ENCODE measurements at regions not wholly inside any gene's neighbourhood (a gene's known extent, or its start where the extent isn't known, plus 50 kb on each side); places are given as distances from the start of the nearest gene placed in this dataset.
A peak's percentile ranks its signal among the peaks of the same experiment; 100 is the strongest.
"Not testable (repeated sequence)": the region's sequence is repeated elsewhere in the genome, so short reads cannot be mapped to it uniquely, and the experiment has no call there.

GRCh38 chr1:2851918-2852317 is 50.4 kb upstream of the TTC34 start:
- not testable (repeated sequence) for H3K4me3 Mint-ChIP-seq; H3K27ac ChIP-seq (ENCODE audit: insufficient read depth, low read length, poor library complexity, severe bottlenecking); H3K4me1 ChIP-seq (ENCODE audit: control insufficient read depth, insufficient read depth, low read length, poor library complexity, severe bottlenecking); H3K36me3 ChIP-seq (ENCODE audit: control insufficient read depth, insufficient read depth, low read length); H3K9me3 ChIP-seq (ENCODE audit: control insufficient read depth in 2 of 2, low read length in 2 of 2); H3K36me3 Mint-ChIP-seq; H3K4me3 ChIP-seq (ENCODE audit: low read depth, low read length); DNase-seq; H3K27me3 Mint-ChIP-seq; H3K27me3 ChIP-seq (ENCODE audit: control insufficient read depth, insufficient read depth, low read length); H3K9me3 Mint-ChIP-seq; ATAC-seq (ENCODE audit: low read depth in 2 of 2); H3K27ac Mint-ChIP-seq; H3K4me1 Mint-ChIP-seq

GRCh38 chr1:2853711-2854110 is 52.2 kb upstream of the TTC34 start:
- peaks cover 0 to under 1% (median 0%) of the 10 kb centered on the region in 4 donors for H3K4me1 Mint-ChIP-seq
- Histone ChIP-seq H3K4me3 (ENCODE audit: low read depth, low read length) (no peak overlapping the region), H3K27me3 (ENCODE audit: control insufficient read depth, insufficient read depth, low read length) (no peaks in the 10 kb centered on the region), H3K36me3 (ENCODE audit: control insufficient read depth, insufficient read depth, low read length) (no peaks in the 10 kb centered on the region), H3K27ac (ENCODE audit: insufficient read depth, low read length, poor library complexity, severe bottlenecking) (no peak overlapping the region), H3K4me1 (ENCODE audit: control insufficient read depth, insufficient read depth, low read length, poor library complexity, severe bottlenecking) (no peaks in the 10 kb centered on the region), H3K9me3 (ENCODE audit: control insufficient read depth in 2 of 2, low read length in 2 of 2) (no peaks in the 10 kb centered on the region)
- H3K36me3 Mint-ChIP-seq = no peaks in the 10 kb centered on the region
- no peak overlapping the region for H3K27ac Mint-ChIP-seq
- ATAC-seq (ENCODE audit: low read depth in 2 of 2) (no peak), DNase-seq (no peak)
- H3K27me3 Mint-ChIP-seq = no peaks in the 10 kb centered on the region
- H3K9me3 Mint-ChIP-seq = peaks cover 0 to 3% (median 0%) of the 10 kb centered on the region in 7 donors
- no peak overlapping the region for H3K4me3 Mint-ChIP-seq

- no peaks in the 10 kb centered on the region for H3K36me3 Mint-ChIP-seq
- Histone ChIP-seq H3K36me3 (ENCODE audit: control insufficient read depth, insufficient read depth, low read length) (no peaks in the 10 kb centered on the region), H3K4me1 (ENCODE audit: control insufficient read depth, insufficient read depth, low read length, poor library complexity, severe bottlenecking) (no peaks in the 10 kb centered on the region), H3K9me3 (ENCODE audit: control insufficient read depth in 2 of 2, low read length in 2 of 2) (no peaks in the 10 kb centered on the region), H3K27ac (ENCODE audit: insufficient read depth, low read length, poor library complexity, severe bottlenecking) (no peak overlapping the region), H3K27me3 (ENCODE audit: control insufficient read depth, insufficient read depth, low read length) (no peaks in the 10 kb centered on the region), H3K4me3 (ENCODE audit: low read depth, low read length) (no peak overlapping the region)
- ATAC-seq (ENCODE audit: low read depth in 2 of 2) = no peak
- no peak for DNase-seq
- H3K4me1 Mint-ChIP-seq = peaks cover 0 to 2% (median 0%) of the 10 kb centered on the region in 4 donors
- H3K4me3 Mint-ChIP-seq = no peak overlapping the region
- peaks cover 0 to 2% (median 0%) of the 10 kb centered on the region in 7 donors for H3K9me3 Mint-ChIP-seq
- no peaks in the 10 kb centered on the region for H3K27me3 Mint-ChIP-seq
- no peak overlapping the region for H3K27ac Mint-ChIP-seq
Observed at GRCh38 chr1:2854151-2854550, 52.7 kb upstream of the TTC34 start.

DNA sequence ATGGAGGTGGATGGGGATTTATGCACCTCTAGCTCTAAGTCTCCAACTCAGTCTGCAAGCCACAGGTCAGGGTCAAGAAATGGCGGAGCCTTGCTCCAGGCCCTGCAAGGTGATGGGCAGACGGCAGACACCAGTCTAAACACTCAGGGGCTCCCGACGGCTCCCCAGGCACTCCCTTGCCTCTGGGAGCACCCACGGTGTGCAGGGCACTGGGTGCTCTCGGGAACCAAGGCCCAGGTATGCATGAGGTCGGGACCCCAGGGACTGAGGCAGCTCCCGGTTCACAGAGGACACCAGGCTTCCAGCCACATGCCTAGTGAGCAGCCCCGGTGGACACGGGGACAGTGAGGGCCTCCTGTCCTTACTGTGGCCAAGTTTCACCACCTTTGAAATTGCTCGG is 53.1 kb upstream of the TTC34 start:
- no peak overlapping the region for H3K27ac ChIP-seq (ENCODE audit: insufficient read depth, low read length, poor library complexity, severe bottlenecking)
- H3K27ac Mint-ChIP-seq = no peak overlapping the region
- H3K4me1 Mint-ChIP-seq = peaks cover 0 to 2% (median 0%) of the 10 kb centered on the region in 4 donors
- H3K27me3 Mint-ChIP-seq = no peaks in the 10 kb centered on the region
- H3K36me3 Mint-ChIP-seq = no peaks in the 10 kb centered on the region
- no peaks in the 10 kb centered on the region for H3K4me1 ChIP-seq (ENCODE audit: control insufficient read depth, insufficient read depth, low read length, poor library complexity, severe bottlenecking)
- H3K4me3 ChIP-seq (ENCODE audit: low read depth, low read length) = no peak overlapping the region
- ATAC-seq (ENCODE audit: low read depth in 2 of 2) (no peak), DNase-seq (no peak)
- no peaks in the 10 kb centered on the region for H3K36me3 ChIP-seq (ENCODE audit: control insufficient read depth, insufficient read depth, low read length)
- peaks cover 0 to 2% (median 0%) of the 10 kb centered on the region in 7 donors for H3K9me3 Mint-ChIP-seq
- H3K9me3 ChIP-seq (ENCODE audit: control insufficient read depth in 2 of 2, low read length in 2 of 2) = no peaks in the 10 kb centered on the region
- no peaks in the 10 kb centered on the region for H3K27me3 ChIP-seq (ENCODE audit: control insufficient read depth, insufficient read depth, low read length)
- H3K4me3 Mint-ChIP-seq = no peak overlapping the region

DNA sequence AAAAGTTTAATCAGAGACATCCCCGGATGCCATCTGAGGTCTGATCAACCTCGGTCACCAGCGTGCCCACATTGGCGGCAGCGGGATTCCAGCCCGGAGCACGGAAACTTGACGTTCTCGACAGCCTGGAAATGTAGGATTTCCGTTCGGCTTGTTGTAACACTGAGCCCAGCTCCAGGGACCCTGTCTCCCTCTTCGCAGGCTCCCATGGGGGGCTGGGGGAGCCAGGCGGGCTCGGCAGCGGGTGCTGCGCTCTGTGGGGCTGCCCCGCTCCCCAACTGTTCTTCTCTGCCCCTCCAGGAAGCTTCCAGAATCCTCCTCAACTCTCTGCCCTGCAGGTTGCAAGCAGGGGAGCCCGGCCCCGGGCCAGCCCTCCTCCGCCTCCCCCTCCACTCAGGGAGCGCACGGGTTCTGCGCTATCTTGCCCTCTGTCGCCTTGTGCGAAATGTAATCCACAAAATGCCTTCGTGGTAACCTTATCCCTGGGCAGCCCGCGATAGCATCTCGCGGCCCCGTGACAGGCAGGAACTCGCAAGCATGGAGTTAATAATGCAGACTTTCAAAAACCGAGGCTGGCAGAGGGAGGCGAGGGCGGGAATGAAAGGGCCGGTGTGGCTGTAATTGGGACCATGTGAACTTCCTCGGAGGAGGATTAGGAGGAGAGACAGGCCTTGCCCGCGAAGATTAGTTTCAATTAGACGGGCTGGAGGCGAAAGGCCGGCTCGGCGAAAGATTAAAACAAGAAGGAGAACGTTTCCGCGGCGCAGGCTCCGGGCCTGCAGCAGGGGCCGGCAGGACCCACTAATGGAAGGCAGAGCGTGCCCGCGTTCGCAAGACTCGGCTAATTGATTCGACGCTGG is 53.9 kb upstream of the TTC34 start:
- no peaks in the 10 kb centered on the region for H3K27me3 Mint-ChIP-seq
- peak overlapping the region in 1 of 3 donors; percentile 43 for H3K27ac Mint-ChIP-seq
- H3K4me1 Mint-ChIP-seq = peaks cover 0 to 2% (median 0%) of the 10 kb centered on the region in 4 donors
- H3K4me3 ChIP-seq (ENCODE audit: low read depth, low read length) = no peak overlapping the region
- H3K27me3 ChIP-seq (ENCODE audit: control insufficient read depth, insufficient read depth, low read length) = no peaks in the 10 kb centered on the region
- no peaks in the 10 kb centered on the region for H3K36me3 ChIP-seq (ENCODE audit: control insufficient read depth, insufficient read depth, low read length)
- no peaks in the 10 kb centered on the region for H3K9me3 ChIP-seq (ENCODE audit: control insufficient read depth in 2 of 2, low read length in 2 of 2)
- peaks cover 0 to 2% (median 0%) of the 10 kb centered on the region in 7 donors for H3K9me3 Mint-ChIP-seq
- no peak overlapping the region for H3K4me3 Mint-ChIP-seq
- H3K27ac ChIP-seq (ENCODE audit: insufficient read depth, low read length, poor library complexity, severe bottlenecking) = no peak overlapping the region
- no peaks in the 10 kb centered on the region for H3K4me1 ChIP-seq (ENCODE audit: control insufficient read depth, insufficient read depth, low read length, poor library complexity, severe bottlenecking)
- H3K36me3 Mint-ChIP-seq = no peaks in the 10 kb centered on the region
- no peak for DNase-seq
- ATAC-seq (ENCODE audit: low read depth in 2 of 2) = no peak

GRCh38 chr1:2856066-2856390 is 54.5 kb upstream of the TTC34 start:
- H3K27me3 ChIP-seq (ENCODE audit: control insufficient read depth, insufficient read depth, low read length) = no peaks in the 10 kb centered on the region
- ATAC-seq (ENCODE audit: low read depth in 2 of 2) = no peak
- H3K4me3 Mint-ChIP-seq = no peak overlapping the region
- DNase-seq = no peak
- no peaks in the 10 kb centered on the region for H3K36me3 Mint-ChIP-seq
- H3K9me3 Mint-ChIP-seq = peaks cover 0 to 2% (median 0%) of the 10 kb centered on the region in 7 donors
- no peaks in the 10 kb centered on the region for H3K4me1 ChIP-seq (ENCODE audit: control insufficient read depth, insufficient read depth, low read length, poor library complexity, severe bottlenecking)
- H3K36me3 ChIP-seq (ENCODE audit: control insufficient read depth, insufficient read depth, low read length) = no peaks in the 10 kb centered on the region
- no peak overlapping the region for H3K27ac Mint-ChIP-seq
- no peaks in the 10 kb centered on the region for H3K9me3 ChIP-seq (ENCODE audit: control insufficient read depth in 2 of 2, low read length in 2 of 2)
- peaks cover 0 to 2% (median 0%) of the 10 kb centered on the region in 4 donors for H3K4me1 Mint-ChIP-seq
- no peak overlapping the region for H3K4me3 ChIP-seq (ENCODE audit: low read depth, low read length)
- H3K27ac ChIP-seq (ENCODE audit: insufficient read depth, low read length, poor library complexity, severe bottlenecking) = no peak overlapping the region
- H3K27me3 Mint-ChIP-seq = no peaks in the 10 kb centered on the region

DNA sequence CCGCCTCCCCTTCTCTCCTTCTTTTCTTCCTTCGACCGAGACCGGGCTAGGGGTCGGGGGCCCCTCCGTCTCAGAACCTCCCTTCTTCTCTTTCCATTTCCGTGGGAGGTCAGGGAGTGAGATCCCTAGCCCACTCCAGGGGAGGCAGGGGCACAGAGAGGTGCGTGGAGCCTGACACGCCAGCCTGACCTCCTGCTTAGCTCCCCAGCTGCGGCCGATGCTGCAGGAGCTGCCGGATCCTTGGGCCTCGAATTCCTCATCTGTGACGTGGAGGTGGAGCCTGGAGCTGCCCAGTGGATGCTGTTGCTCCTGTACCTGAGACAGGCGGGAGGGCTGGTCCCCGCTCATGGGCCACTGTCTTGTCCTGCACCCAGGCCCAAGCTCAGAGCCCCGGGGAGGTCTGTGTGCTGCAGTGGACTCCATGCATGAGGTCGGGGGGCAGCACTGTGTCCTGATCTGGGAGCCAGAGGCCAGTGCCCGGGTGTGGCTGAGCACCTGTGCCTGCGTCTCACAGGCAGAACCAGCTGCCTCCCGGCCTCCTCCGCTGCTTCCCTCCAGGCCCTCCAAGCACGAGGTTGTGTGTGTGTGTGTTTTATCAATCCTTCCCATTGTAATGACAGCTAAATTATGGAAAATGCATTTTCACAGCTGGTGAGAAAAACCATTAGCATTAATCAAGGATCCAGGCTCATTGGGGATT is 55.3 kb upstream of the TTC34 start:
- Histone ChIP-seq H3K27me3 (ENCODE audit: control insufficient read depth, insufficient read depth, low read length) (no peaks in the 10 kb centered on the region), H3K4me3 (ENCODE audit: low read depth, low read length) (no peak overlapping the region), H3K27ac (ENCODE audit: insufficient read depth, low read length, poor library complexity, severe bottlenecking) (no peak overlapping the region), H3K9me3 (ENCODE audit: control insufficient read depth in 2 of 2, low read length in 2 of 2) (no peaks in the 10 kb centered on the region), H3K4me1 (ENCODE audit: control insufficient read depth, insufficient read depth, low read length, poor library complexity, severe bottlenecking) (no peaks in the 10 kb centered on the region), H3K36me3 (ENCODE audit: control insufficient read depth, insufficient read depth, low read length) (no peaks in the 10 kb centered on the region)
- DNase-seq (no peak), ATAC-seq (ENCODE audit: low read depth in 2 of 2) (no peak)
- Mint-ChIP-seq H3K27ac (no peak overlapping the region), H3K36me3 (no peaks in the 10 kb centered on the region), H3K4me3 (no peak overlapping the region), H3K4me1 (peaks cover 0 to 2% (median 0%) of the 10 kb centered on the region in 4 donors), H3K27me3 (no peaks in the 10 kb centered on the region), H3K9me3 (no peaks in the 10 kb centered on the region)

- Mint-ChIP-seq H3K4me1 (peaks cover 0 to 2% (median 0%) of the 10 kb centered on the region in 4 donors), H3K9me3 (no peaks in the 10 kb centered on the region), H3K27me3 (no peaks in the 10 kb centered on the region), H3K4me3 (no peak overlapping the region), H3K27ac (no peak overlapping the region), H3K36me3 (no peaks in the 10 kb centered on the region)
- H3K27ac ChIP-seq (ENCODE audit: insufficient read depth, low read length, poor library complexity, severe bottlenecking) = no peak overlapping the region
- no peak for ATAC-seq (ENCODE audit: low read depth in 2 of 2)
- H3K4me3 ChIP-seq (ENCODE audit: low read depth, low read length) = no peak overlapping the region
- DNase-seq = no peak
- H3K36me3 ChIP-seq (ENCODE audit: control insufficient read depth, insufficient read depth, low read length) = no peaks in the 10 kb centered on the region
- no peaks in the 10 kb centered on the region for H3K27me3 ChIP-seq (ENCODE audit: control insufficient read depth, insufficient read depth, low read length)
- H3K9me3 ChIP-seq (ENCODE audit: control insufficient read depth in 2 of 2, low read length in 2 of 2) = no peaks in the 10 kb centered on the region
- H3K4me1 ChIP-seq (ENCODE audit: control insufficient read depth, insufficient read depth, low read length, poor library complexity, severe bottlenecking) = no peaks in the 10 kb centered on the region
Observed at GRCh38 chr1:2857521-2857920, 56.0 kb upstream of the TTC34 start.

Measured in CD4-positive, CD25-positive, alpha-beta regulatory T cell (primary cell).